Muscle of back (tissue), 3 donors: ENCODE measurements at regions not wholly inside any gene's neighbourhood (a gene's known extent, or its start where the extent isn't known, plus 50 kb on each side); places are given as distances from the start of the nearest gene placed in this dataset.
"Not testable (repeated sequence)": the region's sequence is repeated elsewhere in the genome, so short reads cannot be mapped to it uniquely, and the experiment has no call there.

Source experiments
- DNase-seq, 3 donors: peaks; one replicate each; pipeline versions ENCODE4 v3.0.0 to v3.0.0-alpha.2; 2013

DNA sequence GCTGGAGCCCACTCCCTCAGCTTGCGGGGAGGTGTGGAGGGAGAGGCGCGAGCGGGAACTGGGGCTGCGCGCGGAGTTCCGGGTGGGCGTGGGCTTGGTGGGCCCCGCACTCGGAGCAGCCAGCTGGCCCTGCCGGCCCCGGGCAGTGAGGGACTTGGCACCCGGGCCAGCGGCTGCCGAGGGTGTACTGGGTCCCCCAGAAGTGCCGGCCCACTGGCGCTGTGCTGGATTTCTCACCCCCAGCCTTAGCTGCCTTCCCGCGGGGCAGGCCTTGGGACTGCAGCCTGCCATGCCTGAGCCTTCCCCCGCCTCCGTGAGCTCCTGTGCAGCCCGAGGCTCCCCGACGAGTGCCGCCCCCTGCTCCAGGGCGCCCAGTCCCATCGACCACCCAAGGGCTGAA lies 1234.4 kb downstream of the TYW1 start:
- not testable (repeated sequence) for DNase-seq

DNA sequence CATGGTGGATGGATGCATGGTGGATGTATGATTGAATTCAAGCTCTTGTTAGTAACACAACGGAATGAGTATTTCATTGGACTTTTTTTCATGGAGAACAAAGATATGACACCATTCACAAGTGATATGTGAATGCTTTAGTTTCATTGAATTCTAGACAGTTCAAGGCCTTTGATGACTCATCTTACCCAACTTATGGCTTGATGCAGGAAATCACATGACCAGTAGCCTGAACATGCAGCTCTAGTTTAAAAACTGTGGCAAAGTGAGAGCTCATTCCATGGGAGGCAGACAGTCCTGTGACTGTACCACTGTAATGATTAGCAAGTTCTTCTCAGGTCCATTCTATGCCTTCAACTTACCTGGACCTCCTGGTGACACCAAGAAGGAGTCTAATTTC lies 1239.3 kb downstream of the TYW1 start:
- no peak for DNase-seq

DNA sequence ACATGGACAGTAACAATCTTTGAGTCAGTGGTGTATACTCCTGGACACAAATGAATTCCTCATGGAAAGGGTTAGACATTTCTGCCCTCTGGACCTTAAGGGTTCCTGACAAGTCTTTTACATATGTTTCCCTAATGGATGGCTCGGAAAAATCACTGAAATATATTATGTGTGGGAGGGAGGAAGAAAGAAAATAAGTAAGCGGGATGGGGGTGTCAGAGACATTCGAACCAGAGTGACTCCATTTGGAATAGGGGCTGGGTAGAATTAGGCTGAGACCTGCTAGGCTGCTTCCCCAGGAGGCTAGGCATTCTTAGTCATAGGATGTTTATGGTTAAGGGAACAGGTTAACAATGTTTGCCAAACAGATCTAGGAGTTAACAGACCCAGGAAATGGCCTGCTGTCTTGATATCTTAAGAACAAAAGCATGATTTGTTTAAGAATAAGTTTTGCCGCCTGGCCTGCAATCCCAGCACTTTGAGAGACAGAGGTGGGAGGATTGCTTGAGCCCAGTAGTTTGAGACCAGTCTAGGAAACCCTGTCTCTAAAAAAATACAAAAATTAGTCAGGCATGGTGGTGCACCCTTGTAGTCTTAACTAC lies 1241.7 kb downstream of the TYW1 start:
- DNase-seq = no peak

DNA sequence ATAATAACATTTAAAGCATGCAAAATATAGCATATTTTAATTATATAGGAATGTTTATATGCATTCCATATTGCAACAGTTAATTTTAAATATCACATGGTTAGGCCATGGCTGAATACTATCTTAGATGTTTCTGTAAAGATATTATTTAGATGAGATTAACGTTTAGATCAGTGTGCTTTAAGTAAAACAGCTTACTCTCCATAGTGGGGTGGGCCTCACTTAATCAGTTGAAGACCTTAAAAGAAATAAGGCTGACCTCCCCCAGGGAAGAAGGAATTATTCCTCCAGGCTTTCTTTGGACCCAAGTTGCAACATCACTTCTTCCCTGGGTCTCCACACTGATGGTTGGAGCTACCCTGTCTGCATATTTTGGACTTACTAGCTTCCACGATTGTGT lies 1246.5 kb downstream of the TYW1 start:
- DNase-seq = no peak

DNA sequence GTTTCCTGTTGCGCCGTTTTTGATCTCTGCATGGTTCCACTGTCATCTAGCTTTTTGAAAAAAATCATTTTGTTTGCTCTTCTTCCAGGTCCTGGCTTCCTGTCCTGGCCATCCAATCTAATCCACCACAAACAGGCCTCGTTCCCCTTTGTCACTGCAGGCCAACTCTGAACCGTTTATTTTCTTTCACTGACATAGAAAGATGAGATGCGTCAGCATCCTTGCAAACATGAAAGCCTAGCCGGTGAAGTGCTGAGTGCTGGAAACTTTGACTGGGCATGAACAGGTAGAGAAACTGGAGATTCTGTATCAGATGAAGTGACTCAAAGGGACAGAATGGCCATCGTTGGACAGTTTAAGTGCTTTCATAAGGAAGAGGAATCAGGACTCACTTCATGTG lies 1247.8 kb downstream of the TYW1 start:
- DNase-seq = no peak

DNA sequence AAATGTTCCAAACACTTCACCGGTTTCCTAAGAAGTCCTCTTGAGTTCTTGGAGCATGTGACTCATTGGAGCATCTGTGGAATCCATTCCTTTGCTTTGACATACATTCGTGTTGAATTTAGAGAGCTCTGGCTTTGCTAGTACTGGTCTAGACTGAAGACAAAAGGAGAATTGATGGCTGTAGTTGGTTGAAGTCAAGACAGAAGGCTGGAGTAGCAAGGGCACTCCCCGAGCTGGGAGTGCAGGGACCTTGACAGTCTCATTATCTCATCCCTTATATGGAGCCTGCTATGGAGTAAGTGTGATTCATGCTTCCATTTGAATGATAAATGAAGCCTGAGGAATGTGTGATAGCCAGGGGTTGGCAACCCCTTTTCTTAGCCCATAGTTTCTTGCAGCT lies 1249.1 kb downstream of the TYW1 start:
- DNase-seq = peak in 1 of 3 donors; percentile 86

DNA sequence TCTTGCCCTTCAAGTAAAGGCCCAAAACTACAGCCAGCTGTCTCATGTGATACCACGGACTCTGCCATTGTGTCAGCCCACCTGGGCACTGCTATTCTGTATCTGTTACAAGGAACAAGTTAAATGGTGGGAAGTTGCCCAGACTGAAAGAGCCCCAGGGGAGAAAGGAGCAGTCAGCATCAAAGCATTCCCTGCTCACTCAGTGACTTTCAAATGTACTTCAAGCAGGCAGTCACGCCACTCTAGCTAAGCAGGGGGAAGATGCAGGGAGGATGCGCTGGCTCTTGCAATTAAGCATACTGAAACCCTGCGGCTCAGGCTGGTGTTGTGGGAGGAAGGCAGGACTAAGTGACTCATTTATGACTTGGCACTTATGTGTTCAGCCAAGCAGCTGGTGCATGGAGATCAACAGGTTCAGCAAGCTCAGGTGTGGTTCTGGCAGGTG lies 1249.6 kb downstream of the TYW1 start:
- DNase-seq = no peak

- no peak for DNase-seq
These were observed 1250.5 kb downstream of the TYW1 start for GRCh38 chr7:68247126-68247525.

- DNase-seq = no peak
These were observed 1250.9 kb downstream of the TYW1 start for GRCh38 chr7:68247571-68247970.

GRCh38 chr7:68248973-68249372 lies 1252.3 kb downstream of the TYW1 start:
- DNase-seq = no peak

- DNase-seq = no peak
These were observed 1253.0 kb downstream of the TYW1 start for GRCh38 chr7:68249611-68250010.

DNA sequence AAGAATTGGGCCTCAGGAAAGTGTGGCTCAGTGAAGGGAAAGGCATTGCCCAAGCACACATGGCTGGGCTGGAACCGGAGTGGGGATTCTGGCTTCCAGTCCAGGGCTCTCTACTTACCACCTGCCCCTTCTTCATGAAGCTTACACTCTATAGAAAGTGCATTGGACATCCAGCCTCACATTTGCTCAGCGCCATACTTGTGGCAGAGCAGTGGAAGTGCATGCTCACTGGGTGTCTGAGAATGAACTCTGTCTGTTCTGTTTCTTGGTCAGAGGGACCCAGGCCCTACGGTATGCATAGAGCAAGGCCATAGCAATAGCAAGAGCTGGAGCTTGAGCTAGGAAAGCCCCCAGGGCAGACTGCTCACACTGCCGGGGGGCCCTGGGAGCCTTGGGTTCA lies 1253.5 kb downstream of the TYW1 start:
- DNase-seq = no peak

DNA sequence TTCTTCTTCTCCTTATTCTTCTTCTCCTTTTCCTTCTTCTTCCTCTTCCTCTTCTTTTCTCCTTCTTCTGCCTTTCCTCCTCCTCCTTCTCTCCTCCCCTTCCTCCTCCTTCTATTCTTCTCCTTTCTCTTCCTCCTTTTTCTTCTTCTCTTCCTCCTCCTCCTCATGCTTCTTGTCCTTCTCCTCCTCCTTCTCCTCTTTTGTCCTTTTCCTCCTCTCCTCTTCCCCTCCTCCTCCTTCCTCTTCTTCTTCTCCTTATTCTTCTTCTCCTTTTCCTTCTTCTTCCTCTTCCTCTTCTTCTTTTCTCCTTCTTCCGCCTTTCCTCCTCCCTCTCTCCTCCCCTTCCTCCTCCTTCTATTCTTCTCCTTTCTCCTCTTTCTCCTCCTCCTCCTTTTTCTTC lies 1258.2 kb downstream of the TYW1 start:
- DNase-seq = not testable (repeated sequence)

DNA sequence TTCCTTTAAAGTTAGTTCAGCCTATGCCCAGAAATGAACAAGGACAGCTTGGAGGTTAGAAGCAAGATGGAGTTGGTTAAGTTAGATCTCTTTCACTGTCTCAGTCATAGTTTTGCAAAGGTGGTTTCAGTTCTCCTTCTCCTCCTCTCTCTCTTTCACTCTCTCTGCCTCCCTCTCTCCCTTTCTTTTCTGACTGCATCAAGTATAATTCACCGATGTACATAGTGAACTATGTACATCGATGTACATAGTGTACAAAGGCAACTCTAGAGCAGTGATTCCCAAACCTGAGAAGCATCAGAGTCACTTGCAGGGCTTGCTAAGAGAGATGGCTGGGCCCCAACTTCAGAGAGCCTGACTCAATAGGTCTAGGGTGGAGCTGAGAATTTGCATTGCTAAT lies 1259.7 kb downstream of the TYW1 start:
- no peak for DNase-seq

DNA sequence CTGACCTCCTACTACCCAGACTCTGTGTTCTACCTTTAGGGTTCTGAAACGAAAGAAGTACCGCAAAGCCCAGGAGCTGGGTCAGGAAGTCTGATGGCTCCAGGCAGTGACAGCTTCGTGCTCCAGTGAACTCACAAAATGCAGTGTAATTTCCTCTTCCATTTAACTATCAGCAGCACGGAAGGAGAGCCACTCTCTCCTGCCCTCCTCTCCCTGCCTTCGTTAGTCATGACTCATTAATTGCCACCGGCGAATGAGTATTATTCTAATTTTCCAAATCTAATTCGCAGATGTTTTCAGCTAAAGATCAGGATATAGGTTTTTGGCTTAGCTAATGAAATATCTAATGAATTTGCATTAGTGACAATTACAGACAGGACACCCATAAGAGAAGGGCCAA lies 1262.0 kb downstream of the TYW1 start:
- no peak for DNase-seq

- no peak for DNase-seq
These were observed 1268.6 kb downstream of the TYW1 start for GRCh38 chr7:68265258-68265657.

DNA sequence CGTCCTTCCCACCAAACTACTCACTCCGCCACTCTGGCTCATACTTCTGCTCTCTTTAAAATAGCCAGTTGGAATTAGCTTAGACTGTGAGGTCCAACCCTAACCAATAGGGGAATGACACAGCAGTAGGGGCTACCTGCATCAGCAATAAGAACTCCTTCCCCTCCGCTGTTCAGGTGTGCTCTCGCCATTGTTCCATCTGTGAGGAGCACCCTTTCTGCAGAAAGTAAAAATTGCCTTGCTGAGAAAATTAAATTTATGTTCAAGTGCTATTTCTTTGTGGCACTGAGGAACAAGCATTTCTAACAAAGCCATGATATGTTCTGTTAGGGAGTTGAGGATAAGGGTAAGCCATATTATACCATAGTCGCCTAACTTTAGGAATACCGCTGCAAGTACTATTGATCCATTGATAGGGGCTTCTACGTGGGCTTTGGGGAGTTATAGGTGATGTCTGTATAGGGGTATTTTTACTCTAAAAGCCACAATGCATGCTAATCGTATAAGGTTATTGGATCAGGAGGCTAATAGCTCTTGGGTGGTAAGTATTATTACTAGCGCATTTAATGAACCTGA lies 1269.5 kb downstream of the TYW1 start:
- no peak for DNase-seq

- DNase-seq = no peak
These were observed 1270.9 kb downstream of the TYW1 start for GRCh38 chr7:68267486-68267885.

GRCh38 chr7:68269405-68269804 lies 1272.8 kb downstream of the TYW1 start:
- peak in 2 of 3 donors; percentile 34 to 87 for DNase-seq

- no peak for DNase-seq
These were observed 1275.9 kb downstream of the TYW1 start for GRCh38 chr7:68272507-68272906.

DNA sequence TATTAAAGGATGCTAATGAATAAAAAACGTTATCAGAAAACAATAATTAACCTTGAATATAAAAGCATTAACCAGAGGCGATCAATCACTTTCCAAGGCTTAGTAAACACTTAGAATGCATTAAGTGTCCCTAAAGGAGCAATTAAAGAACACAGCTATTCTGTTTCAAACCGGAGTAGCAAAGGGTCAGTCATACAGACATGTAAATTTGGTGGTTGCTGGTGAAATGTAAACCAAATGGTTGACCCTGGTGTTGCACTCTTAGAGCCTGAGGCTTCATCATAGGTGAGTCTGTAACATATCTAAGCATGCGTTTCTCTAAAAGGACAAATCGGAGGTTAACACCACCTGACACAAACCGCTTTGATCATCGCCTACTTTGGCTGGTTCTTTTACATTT lies 1280.1 kb downstream of the TYW1 start:
- no peak for DNase-seq

GRCh38 chr7:68279827-68280400 lies 1283.3 kb downstream of the TYW1 start:
- no peak for DNase-seq

DNA sequence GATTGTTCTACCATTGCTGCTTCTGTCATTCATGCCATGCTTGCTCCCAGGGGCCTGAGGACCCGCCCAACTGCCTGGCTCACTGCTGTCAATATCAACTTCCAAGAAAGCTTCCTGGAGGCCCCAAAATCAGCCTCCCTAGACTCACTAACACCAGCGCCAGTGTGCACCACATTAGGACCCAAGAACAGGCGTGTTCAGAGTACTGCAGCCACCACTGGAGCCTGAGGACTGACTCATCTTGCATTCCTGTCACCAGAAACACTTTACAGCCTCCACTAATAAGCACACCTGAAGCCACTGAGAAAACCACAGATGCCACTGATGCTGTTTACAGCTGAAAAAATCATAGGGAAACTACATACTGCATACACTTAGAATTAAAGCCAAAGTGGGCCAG lies 1284.3 kb downstream of the TYW1 start:
- DNase-seq = no peak

GRCh38 chr7:68288144-68288593 lies 1291.5 kb downstream of the TYW1 start:
- DNase-seq = peak in 2 of 3 donors; percentile 15 to 56
